ENCODE measurements at regions not wholly inside any gene's neighbourhood (a gene's known extent, or its start where the extent isn't known, plus 50 kb on each side); places are given as distances from the start of the nearest gene placed in this dataset.
"Not testable (repeated sequence)": the region's sequence is repeated elsewhere in the genome, so short reads cannot be mapped to it uniquely, and the experiment has no call there.

DNA sequence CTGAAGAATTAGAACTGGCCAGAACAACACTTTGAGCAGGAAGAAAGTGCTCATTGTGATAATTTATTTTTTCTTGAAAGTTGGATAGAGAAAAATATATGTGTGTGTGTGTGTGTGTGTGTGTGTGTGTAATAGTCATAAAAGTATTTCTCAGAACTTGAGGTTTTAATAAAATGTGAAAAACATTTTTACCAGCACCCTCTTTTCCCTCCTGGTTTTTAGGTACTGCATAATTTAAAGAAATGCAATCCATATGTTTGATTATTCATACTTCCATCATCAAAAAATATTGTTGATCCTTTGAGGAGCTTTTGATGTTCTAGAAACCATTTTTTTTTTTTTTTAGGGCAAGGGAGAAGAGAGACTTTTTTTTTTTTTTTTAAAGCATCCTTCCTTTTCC is 66.8 kb upstream of the JUN start:
- Mint-ChIP-seq H3K9me3 (ENCODE audit: unreplicated experiment) (no peaks in the 10 kb centered on the region), H3K27ac (ENCODE audit: unreplicated experiment) (no peak overlapping the region), H3K36me3 (ENCODE audit: low read depth, unreplicated experiment) (no peaks in the 10 kb centered on the region), H3K27me3 (ENCODE audit: unreplicated experiment) (peaks cover 8% of the 10 kb centered on the region), H3K4me3 (ENCODE audit: unreplicated experiment) (no peak overlapping the region), H3K4me1 (ENCODE audit: unreplicated experiment) (peaks cover 58% of the 10 kb centered on the region)
- DNase-seq (ENCODE audit: low spot score) = no peak
- TF ChIP-seq, protein P1, sequence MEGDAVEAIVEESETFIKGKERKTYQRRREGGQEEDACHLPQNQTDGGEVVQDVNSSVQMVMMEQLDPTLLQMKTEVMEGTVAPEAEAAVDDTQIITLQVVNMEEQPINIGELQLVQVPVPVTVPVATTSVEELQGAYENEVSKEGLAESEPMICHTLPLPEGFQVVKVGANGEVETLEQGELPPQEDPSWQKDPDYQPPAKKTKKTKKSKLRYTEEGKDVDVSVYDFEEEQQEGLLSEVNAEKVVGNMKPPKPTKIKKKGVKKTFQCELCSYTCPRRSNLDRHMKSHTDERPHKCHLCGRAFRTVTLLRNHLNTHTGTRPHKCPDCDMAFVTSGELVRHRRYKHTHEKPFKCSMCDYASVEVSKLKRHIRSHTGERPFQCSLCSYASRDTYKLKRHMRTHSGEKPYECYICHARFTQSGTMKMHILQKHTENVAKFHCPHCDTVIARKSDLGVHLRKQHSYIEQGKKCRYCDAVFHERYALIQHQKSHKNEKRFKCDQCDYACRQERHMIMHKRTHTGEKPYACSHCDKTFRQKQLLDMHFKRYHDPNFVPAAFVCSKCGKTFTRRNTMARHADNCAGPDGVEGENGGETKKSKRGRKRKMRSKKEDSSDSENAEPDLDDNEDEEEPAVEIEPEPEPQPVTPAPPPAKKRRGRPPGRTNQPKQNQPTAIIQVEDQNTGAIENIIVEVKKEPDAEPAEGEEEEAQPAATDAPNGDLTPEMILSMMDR (IDR thresholded peaks at IDR 0.05; ENCODE audit: unreplicated experiment) = no peak

GRCh38 chr1:58852731-58853485 is 69.1 kb upstream of the JUN start:
- H3K9me3 Mint-ChIP-seq (ENCODE audit: unreplicated experiment) = no peaks in the 10 kb centered on the region
- TF ChIP-seq, protein P1 (IDR thresholded peaks at IDR 0.05; ENCODE audit: unreplicated experiment) = no peak
- H3K4me1 Mint-ChIP-seq (ENCODE audit: unreplicated experiment) = peaks cover 63% of the 10 kb centered on the region
- H3K27ac Mint-ChIP-seq (ENCODE audit: unreplicated experiment) = peak overlapping the region; percentile 62
- no peaks in the 10 kb centered on the region for H3K36me3 Mint-ChIP-seq (ENCODE audit: low read depth, unreplicated experiment)
- no peak overlapping the region for H3K4me3 Mint-ChIP-seq (ENCODE audit: unreplicated experiment)
- DNase-seq (ENCODE audit: low spot score) = no peak
- H3K27me3 Mint-ChIP-seq (ENCODE audit: unreplicated experiment) = peaks cover 8% of the 10 kb centered on the region

DNA sequence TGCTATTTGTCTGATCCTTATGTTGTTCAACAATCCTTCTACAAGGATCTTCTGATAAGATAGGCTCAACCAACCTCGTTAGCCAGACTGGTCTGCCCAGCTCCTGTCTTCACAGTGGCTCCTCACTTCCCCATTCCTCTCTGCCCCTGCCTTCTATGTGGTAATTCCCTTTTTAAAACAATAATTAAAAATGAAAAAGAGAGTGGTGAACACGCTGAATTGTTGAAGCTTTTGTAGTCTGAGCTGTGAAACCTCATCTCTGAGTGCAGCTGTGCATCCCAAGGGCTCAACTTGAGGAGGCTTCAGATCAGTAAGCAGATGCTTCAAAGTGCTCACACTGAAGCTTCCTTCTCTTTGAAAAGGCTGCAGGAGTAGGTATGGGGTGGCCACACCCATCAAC is 70.7 kb upstream of the JUN start:
- Mint-ChIP-seq H3K36me3 (ENCODE audit: low read depth, unreplicated experiment) (no peaks in the 10 kb centered on the region), H3K4me1 (ENCODE audit: unreplicated experiment) (peaks cover 57% of the 10 kb centered on the region), H3K9me3 (ENCODE audit: unreplicated experiment) (no peaks in the 10 kb centered on the region), H3K27me3 (ENCODE audit: unreplicated experiment) (peaks cover 8% of the 10 kb centered on the region), H3K4me3 (ENCODE audit: unreplicated experiment) (no peak overlapping the region), H3K27ac (ENCODE audit: unreplicated experiment) (no peak overlapping the region)
- DNase-seq (ENCODE audit: low spot score) = no peak
- TF ChIP-seq, protein P1 (IDR thresholded peaks at IDR 0.05; ENCODE audit: unreplicated experiment) = no peak

DNA sequence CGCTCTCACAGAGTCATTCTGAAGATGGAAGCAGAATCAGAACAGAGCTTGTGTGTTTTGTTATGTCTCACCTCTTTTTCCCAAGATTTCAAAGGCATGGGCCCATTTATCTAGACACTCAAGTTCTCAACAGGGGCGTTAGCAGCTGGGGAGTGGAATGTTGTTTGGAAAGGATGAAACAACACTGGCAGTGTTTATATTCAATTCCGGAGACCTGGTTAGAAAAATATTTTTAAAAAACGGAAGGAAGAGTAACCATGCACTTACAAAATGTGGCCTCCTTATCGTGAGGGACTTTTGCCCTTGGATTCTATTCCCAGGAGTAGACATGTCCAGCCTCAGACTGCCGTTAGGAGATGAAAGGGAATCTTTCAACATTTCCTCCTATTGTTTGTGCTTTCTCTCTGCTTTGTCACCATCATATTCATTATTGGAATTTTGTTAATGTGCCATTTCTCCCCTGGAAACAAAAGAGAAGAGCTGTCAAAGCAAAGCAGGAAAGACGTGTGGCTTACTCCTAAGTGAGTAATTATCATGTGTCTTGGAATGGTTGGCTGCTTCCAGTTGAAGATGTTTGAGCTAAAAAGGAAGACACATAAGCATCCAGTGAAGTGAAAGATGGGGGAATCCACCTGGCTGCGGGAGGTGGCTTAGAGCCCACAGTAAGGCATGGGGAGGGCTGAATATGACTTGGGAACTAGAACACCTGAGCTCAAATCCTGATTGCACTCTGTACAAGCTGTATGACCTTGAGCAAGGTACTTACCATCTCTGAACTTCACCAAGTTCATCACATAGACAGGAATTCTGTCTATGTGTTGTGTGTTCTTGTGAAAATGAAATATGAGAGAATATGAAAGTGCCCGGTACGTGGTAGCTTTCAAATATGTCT is 71.7 kb upstream of the JUN start:
- no peak for DNase-seq (ENCODE audit: low spot score)
- Mint-ChIP-seq H3K9me3 (ENCODE audit: unreplicated experiment) (no peaks in the 10 kb centered on the region), H3K27me3 (ENCODE audit: unreplicated experiment) (peaks cover 9% of the 10 kb centered on the region), H3K27ac (ENCODE audit: unreplicated experiment) (peak overlapping the region; percentile 46), H3K4me3 (ENCODE audit: unreplicated experiment) (peak overlapping the region; percentile 32), H3K4me1 (ENCODE audit: unreplicated experiment) (peaks cover 47% of the 10 kb centered on the region), H3K36me3 (ENCODE audit: low read depth, unreplicated experiment) (no peaks in the 10 kb centered on the region)
- TF ChIP-seq, protein P1 (IDR thresholded peaks at IDR 0.05; ENCODE audit: unreplicated experiment) = no peak

DNA sequence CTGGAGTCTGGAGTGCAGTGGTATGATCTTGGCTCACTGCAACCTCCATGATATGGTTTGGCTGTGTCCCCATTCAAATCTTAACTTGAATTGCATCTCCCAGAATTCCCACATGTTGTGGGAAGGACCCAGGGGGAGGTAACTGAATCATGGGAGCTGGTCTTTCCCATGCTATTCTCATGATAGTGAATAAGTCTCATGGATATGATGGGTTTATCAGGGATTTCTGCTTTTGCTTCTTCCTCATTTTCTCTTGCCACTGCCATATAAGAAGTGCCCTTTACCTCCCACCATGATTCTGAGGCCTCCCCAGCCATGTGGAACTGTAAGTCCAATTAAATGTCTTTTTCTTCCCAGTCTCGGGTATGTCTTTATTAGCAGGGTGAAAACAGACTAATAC is 72.4 kb upstream of the JUN start:
- not testable (repeated sequence) for H3K27ac Mint-ChIP-seq (ENCODE audit: unreplicated experiment); H3K36me3 Mint-ChIP-seq (ENCODE audit: low read depth, unreplicated experiment); H3K9me3 Mint-ChIP-seq (ENCODE audit: unreplicated experiment); DNase-seq (ENCODE audit: low spot score); H3K4me3 Mint-ChIP-seq (ENCODE audit: unreplicated experiment)
- Mint-ChIP-seq H3K27me3 (ENCODE audit: unreplicated experiment) (peaks cover 14% of the 10 kb centered on the region), H3K4me1 (ENCODE audit: unreplicated experiment) (peaks cover 40% of the 10 kb centered on the region)

All from endothelial cell (in vitro differentiated cells).